ENCODE measurements at regions not wholly inside any gene's neighbourhood (a gene's known extent, or its start where the extent isn't known, plus 50 kb on each side); places are given as distances from the start of the nearest gene placed in this dataset.

GRCh38 chr2:62363166-62363565 lies 142.8 kb downstream of the TMEM17 start:
- H3K27me3 ChIP-seq (ENCODE audit: control insufficient read depth in 2 of 2, insufficient read depth in 2 of 2, low read length in 2 of 2) = no peaks in the 10 kb centered on the region
- no peak for ATAC-seq
- 86% methylated on average over 5 of the region's 5 CpGs for WGBS (ENCODE audit: insufficient coverage, low coverage, missing lambda C conversion rate)
- no TSS peak for BruUV-seq (replicated peaks)
- H3K9me1 ChIP-seq (ENCODE audit: control insufficient read depth, insufficient read depth, low read length) = no peaks in the 10 kb centered on the region
- H3K4me2 ChIP-seq (ENCODE audit: insufficient read depth, low read length) = no peak overlapping the region
- POLR2A ChIA-PET = interaction anchor here (0.6 to 1.2 kb wide), 2 partner anchors 12 to 891 kb away, joined by 3 to 4 read pairs; no protein-coding TSS in a partner anchor
- H4K20me1 ChIP-seq (replicated peaks; ENCODE audit: control insufficient read depth, insufficient read depth, low read length) = no peaks in the 10 kb centered on the region
- no peaks in the 10 kb centered on the region for H3K9me3 ChIP-seq (replicated peaks; ENCODE audit: control insufficient read depth, insufficient read depth, low read depth, low read length)
- no peak overlapping the region for H2AFZ ChIP-seq (ENCODE audit: low read depth, low read length)
- in situ Hi-C loops (cut with MboI) (no loop called here), intact Hi-C loops (cut with micrococcal nuclease) (no loop called here)
- no peak overlapping the region for H3K4me3 ChIP-seq
- H3K4me1 ChIP-seq (replicated peaks in 1 of 2; ENCODE audit: control insufficient read depth in 2 of 2, insufficient read depth in 2 of 2, low read length in 2 of 2) = peaks cover 3% of the 10 kb centered on the region in 2 experiments; a peak in 2 of 5 replicates
- DNase-seq (ENCODE audit: extremely low read depth in 1 of 4, low spot score in 3 of 4) = no peak
- no peaks in the 10 kb centered on the region for H3K36me3 ChIP-seq (ENCODE audit: control insufficient read depth, insufficient read depth, low read length)
- H3K79me2 ChIP-seq (ENCODE audit: control insufficient read depth, insufficient read depth, low read length) = no peaks in the 10 kb centered on the region
- no peak overlapping the region for H3K9ac ChIP-seq (ENCODE audit: insufficient read depth in 1 of 2, low read depth in 2 of 2, low read length in 2 of 2)
- TF ChIP-seq KLF13 (tag; IDR thresholded peaks at IDR 0.05; ENCODE audit: borderline replicate concordance, low read depth) = no peak
- no peak for TF ChIP-seq NR3C1 (CRISPR knock-in tag; IDR thresholded peaks at IDR 0.05)
- TF ChIP-seq DLX4 (CRISPR knock-in tag; IDR thresholded peaks at IDR 0.05) = no peak
- no peak for TF ChIP-seq HDAC6 (IDR thresholded peaks at IDR 0.05; ENCODE audit: low read depth, low read length)
- TF ChIP-seq, protein P1, sequence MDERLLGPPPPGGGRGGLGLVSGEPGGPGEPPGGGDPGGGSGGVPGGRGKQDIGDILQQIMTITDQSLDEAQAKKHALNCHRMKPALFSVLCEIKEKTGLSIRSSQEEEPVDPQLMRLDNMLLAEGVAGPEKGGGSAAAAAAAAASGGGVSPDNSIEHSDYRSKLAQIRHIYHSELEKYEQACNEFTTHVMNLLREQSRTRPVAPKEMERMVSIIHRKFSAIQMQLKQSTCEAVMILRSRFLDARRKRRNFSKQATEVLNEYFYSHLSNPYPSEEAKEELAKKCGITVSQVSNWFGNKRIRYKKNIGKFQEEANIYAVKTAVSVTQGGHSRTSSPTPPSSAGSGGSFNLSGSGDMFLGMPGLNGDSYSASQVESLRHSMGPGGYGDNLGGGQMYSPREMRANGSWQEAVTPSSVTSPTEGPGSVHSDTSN (CRISPR knock-in tag; IDR thresholded peaks at IDR 0.05; ENCODE audit: low read depth) = no peak
- TF ChIP-seq, protein P1 (tag; conservative IDR thresholded peaks at IDR 0.05; ENCODE audit: low read depth) = no peak
- TF ChIP-seq ATF6 (CRISPR knock-in tag; IDR thresholded peaks at IDR 0.05) = no peak
- no peak for TF ChIP-seq ZNF780A (CRISPR knock-in tag; IDR thresholded peaks at IDR 0.05)
- no peak for TF ChIP-seq SREBF1 (IDR thresholded peaks at IDR 0.05; ENCODE audit: borderline replicate concordance, low read depth, low read length)
- FAIRE-seq = no peak
- CTCF ChIA-PET (ENCODE audit: low intra/inter-chr PET ratio) = no interaction called here
- H3K27ac ChIP-seq (ENCODE audit: extremely low read depth, low read depth, low read length) = no peak overlapping the region
